ENCODE measurements at regions not wholly inside any gene's neighbourhood (a gene's known extent, or its start where the extent isn't known, plus 50 kb on each side); places are given as distances from the start of the nearest gene placed in this dataset.
"Not testable (repeated sequence)": the region's sequence is repeated elsewhere in the genome, so short reads cannot be mapped to it uniquely, and the experiment has no call there.

- intact Hi-C loops (cut with micrococcal nuclease): no loop called here
These were observed 301.5 kb downstream of the FZD1 start for GRCh38 chr7:91565499-91566401.

- intact Hi-C loops (cut with micrococcal nuclease): no loop called here
These were observed 302.1 kb downstream of the FZD1 start for GRCh38 chr7:91566402-91566732.

- intact Hi-C loops (cut with micrococcal nuclease): no loop called here
These were observed 303.1 kb downstream of the FZD1 start for GRCh38 chr7:91567081-91568012.

- intact Hi-C loops (cut with micrococcal nuclease): no loop called here
These were observed 303.9 kb downstream of the FZD1 start for GRCh38 chr7:91568138-91568537.

- intact Hi-C loops (cut with micrococcal nuclease): no loop called here
These were observed 305.7 kb downstream of the FZD1 start for GRCh38 chr7:91569728-91570457.

- intact Hi-C loops (cut with micrococcal nuclease): no loop called here
These were observed 306.3 kb downstream of the FZD1 start for GRCh38 chr7:91570560-91570959.

GRCh38 chr7:91571601-91572000 lies 307.4 kb downstream of the FZD1 start:
- intact Hi-C loops (cut with micrococcal nuclease): no loop called here

GRCh38 chr7:91573405-91573804 lies 307.1 kb downstream of the MTERF1 start:
- intact Hi-C loops (cut with micrococcal nuclease): no loop called here

- intact Hi-C loops (cut with micrococcal nuclease): not testable (repeated sequence)
These were observed 304.0 kb downstream of the MTERF1 start for GRCh38 chr7:91576459-91576858.

GRCh38 chr7:91579837-91580236 lies 300.7 kb downstream of the MTERF1 start:
- intact Hi-C loops (cut with micrococcal nuclease): no loop called here

- intact Hi-C loops (cut with micrococcal nuclease): no loop called here
These were observed 297.6 kb downstream of the MTERF1 start for GRCh38 chr7:91582799-91583477.

GRCh38 chr7:91596287-91596686 lies 284.2 kb downstream of the MTERF1 start:
- intact Hi-C loops (cut with micrococcal nuclease): no loop called here

- intact Hi-C loops (cut with micrococcal nuclease): no loop called here
These were observed 281.7 kb downstream of the MTERF1 start for GRCh38 chr7:91598791-91599190.

GRCh38 chr7:91600112-91600511 lies 280.4 kb downstream of the MTERF1 start:
- intact Hi-C loops (cut with micrococcal nuclease): no loop called here

GRCh38 chr7:91603707-91604106 lies 276.8 kb downstream of the MTERF1 start:
- intact Hi-C loops (cut with micrococcal nuclease): no loop called here

- intact Hi-C loops (cut with micrococcal nuclease): no loop called here
These were observed 271.9 kb downstream of the MTERF1 start for GRCh38 chr7:91608606-91609005.

- intact Hi-C loops (cut with micrococcal nuclease): no loop called here
These were observed 271.0 kb downstream of the MTERF1 start for GRCh38 chr7:91609525-91609924.

- intact Hi-C loops (cut with micrococcal nuclease): no loop called here
These were observed 266.1 kb downstream of the MTERF1 start for GRCh38 chr7:91614431-91614830.

- intact Hi-C loops (cut with micrococcal nuclease): no loop called here
These were observed 261.4 kb downstream of the MTERF1 start for GRCh38 chr7:91618776-91619765.

GRCh38 chr7:91620827-91621226 lies 259.7 kb downstream of the MTERF1 start:
- intact Hi-C loops (cut with micrococcal nuclease): no loop called here
